Hippocampal formation (tissue), 2 donors: ENCODE measurements at regions not wholly inside any gene's neighbourhood (a gene's known extent, or its start where the extent isn't known, plus 50 kb on each side); places are given as distances from the start of the nearest gene placed in this dataset.

Source experiments
- DNase-seq, 2 donors: peaks; one replicate each; lab custom pipeline; 2025; lab: John Stamatoyannopoulos, UW

GRCh38 chr2:16256601-16257321 lies 316.4 kb downstream of the MYCN start:
- DNase-seq: no peak

GRCh38 chr2:16255120-16255519 lies 314.8 kb downstream of the MYCN start:
- DNase-seq: no peak

- DNase-seq: no peak
Observed at GRCh38 chr2:16254356-16254965, 314.1 kb downstream of the MYCN start.

GRCh38 chr2:16253291-16253690 lies 312.9 kb downstream of the MYCN start:
- DNase-seq: no peak

GRCh38 chr2:16252891-16253290 lies 312.5 kb downstream of the MYCN start:
- no peak for DNase-seq

- DNase-seq: no peak
Observed at GRCh38 chr2:16252251-16252650, 311.9 kb downstream of the MYCN start.

GRCh38 chr2:16251511-16252225 lies 311.3 kb downstream of the MYCN start:
- no peak for DNase-seq

GRCh38 chr2:16250886-16251285 lies 310.5 kb downstream of the MYCN start:
- DNase-seq: no peak

GRCh38 chr2:16250466-16250865 lies 310.1 kb downstream of the MYCN start:
- no peak for DNase-seq

GRCh38 chr2:16250056-16250425 lies 309.7 kb downstream of the MYCN start:
- no peak for DNase-seq

- DNase-seq: no peak
Observed at GRCh38 chr2:16249246-16250055, 309.1 kb downstream of the MYCN start.

GRCh38 chr2:16248571-16249105 lies 308.3 kb downstream of the MYCN start:
- DNase-seq: no peak

- no peak for DNase-seq
Observed at GRCh38 chr2:16247326-16248122, 307.2 kb downstream of the MYCN start.

- DNase-seq: no peak
Observed at GRCh38 chr2:16246911-16247310, 306.6 kb downstream of the MYCN start.

GRCh38 chr2:16246281-16246850 lies 306.0 kb downstream of the MYCN start:
- no peak for DNase-seq

GRCh38 chr2:16245481-16246054 lies 305.2 kb downstream of the MYCN start:
- no peak for DNase-seq

- no peak for DNase-seq
Observed at GRCh38 chr2:16244966-16245320, 304.6 kb downstream of the MYCN start.

GRCh38 chr2:16244153-16244965 lies 304.0 kb downstream of the MYCN start:
- DNase-seq: no peak

GRCh38 chr2:16243411-16243996 lies 303.2 kb downstream of the MYCN start:
- no peak for DNase-seq
